ENCODE measurements at regions not wholly inside any gene's neighbourhood (a gene's known extent, or its start where the extent isn't known, plus 50 kb on each side); places are given as distances from the start of the nearest gene placed in this dataset.

DNA sequence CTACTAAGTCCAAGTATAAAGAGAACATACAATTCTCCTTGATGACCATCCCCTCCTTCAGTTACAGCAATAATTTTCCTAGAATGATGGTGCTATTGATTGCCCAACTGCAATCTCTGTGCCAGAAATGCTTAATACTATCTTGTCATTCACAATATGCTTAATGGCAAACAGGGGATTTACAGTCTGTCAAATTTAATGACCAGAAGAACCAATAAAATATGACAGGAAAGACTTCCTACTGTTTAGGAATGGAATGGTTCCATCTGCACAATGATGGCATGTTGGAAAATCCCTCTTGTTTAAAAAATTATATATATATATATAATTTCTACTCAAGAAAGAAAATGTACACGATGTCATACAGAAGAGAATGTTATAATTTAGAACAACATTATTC lies 623.2 kb downstream of the CCER1 start:
- no peaks in the 10 kb centered on the region for H3K79me2 ChIP-seq (ENCODE audit: control insufficient read depth, low read length)
- no peaks in the 10 kb centered on the region for H3F3A ChIP-seq (ENCODE audit: control insufficient read depth, insufficient read depth)
- no peak overlapping the region for H3K27ac ChIP-seq (ENCODE audit: low read depth, low read length)
- no peak for TF ChIP-seq EZH2phosphoT487 (IDR thresholded peaks at IDR 0.05; ENCODE audit: borderline replicate concordance, low read length)
- TF ChIP-seq, protein P1, sequence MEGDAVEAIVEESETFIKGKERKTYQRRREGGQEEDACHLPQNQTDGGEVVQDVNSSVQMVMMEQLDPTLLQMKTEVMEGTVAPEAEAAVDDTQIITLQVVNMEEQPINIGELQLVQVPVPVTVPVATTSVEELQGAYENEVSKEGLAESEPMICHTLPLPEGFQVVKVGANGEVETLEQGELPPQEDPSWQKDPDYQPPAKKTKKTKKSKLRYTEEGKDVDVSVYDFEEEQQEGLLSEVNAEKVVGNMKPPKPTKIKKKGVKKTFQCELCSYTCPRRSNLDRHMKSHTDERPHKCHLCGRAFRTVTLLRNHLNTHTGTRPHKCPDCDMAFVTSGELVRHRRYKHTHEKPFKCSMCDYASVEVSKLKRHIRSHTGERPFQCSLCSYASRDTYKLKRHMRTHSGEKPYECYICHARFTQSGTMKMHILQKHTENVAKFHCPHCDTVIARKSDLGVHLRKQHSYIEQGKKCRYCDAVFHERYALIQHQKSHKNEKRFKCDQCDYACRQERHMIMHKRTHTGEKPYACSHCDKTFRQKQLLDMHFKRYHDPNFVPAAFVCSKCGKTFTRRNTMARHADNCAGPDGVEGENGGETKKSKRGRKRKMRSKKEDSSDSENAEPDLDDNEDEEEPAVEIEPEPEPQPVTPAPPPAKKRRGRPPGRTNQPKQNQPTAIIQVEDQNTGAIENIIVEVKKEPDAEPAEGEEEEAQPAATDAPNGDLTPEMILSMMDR (IDR thresholded peaks at IDR 0.05; ENCODE audit: low read depth, low read length, poor library complexity, severe bottlenecking) = no peak
- no peaks in the 10 kb centered on the region for H3K4me1 ChIP-seq (ENCODE audit: control insufficient read depth, low read length)
- H3K36me3 ChIP-seq (ENCODE audit: control insufficient read depth, low read length) = no peaks in the 10 kb centered on the region
- no peaks in the 10 kb centered on the region for H4K20me1 ChIP-seq (ENCODE audit: control insufficient read depth, insufficient read depth, low read depth, low read length)
- no peaks in the 10 kb centered on the region for H3K27me3 ChIP-seq (ENCODE audit: control insufficient read depth, low read length)
- no peak overlapping the region for H3K4me3 ChIP-seq (ENCODE audit: low read length)
- H3K4me2 ChIP-seq (ENCODE audit: low read length) = no peak overlapping the region
- no peaks in the 10 kb centered on the region for H3K9me2 ChIP-seq (replicated peaks; ENCODE audit: control insufficient read depth, low read length)
- H3K9me3 ChIP-seq (ENCODE audit: control insufficient read depth, insufficient read depth, low read length) = no peaks in the 10 kb centered on the region

DNA sequence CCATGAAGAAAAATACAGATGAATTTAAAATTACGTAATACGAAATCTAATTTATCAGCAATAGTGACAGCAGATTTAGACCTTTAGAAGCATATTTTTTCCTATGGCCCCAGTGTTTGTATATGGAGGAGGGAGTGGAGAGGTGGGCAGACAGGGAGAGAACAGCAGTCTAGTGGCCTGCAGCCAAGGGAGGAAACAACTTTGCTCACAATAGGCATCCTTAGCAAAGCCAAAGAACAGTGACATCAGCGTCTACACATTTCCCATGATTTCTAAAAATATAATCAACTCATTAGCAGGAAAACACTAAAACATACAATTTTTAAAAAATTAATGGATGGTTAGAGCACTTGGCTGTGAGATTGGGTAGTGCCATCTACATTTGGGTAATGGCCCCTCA lies 622.6 kb upstream of the ATP2B1 start:
- no peaks in the 10 kb centered on the region for H3K36me3 ChIP-seq (ENCODE audit: control insufficient read depth, low read length)
- H3K27me3 ChIP-seq (ENCODE audit: control insufficient read depth, low read length) = no peaks in the 10 kb centered on the region
- no peaks in the 10 kb centered on the region for H3K9me2 ChIP-seq (replicated peaks; ENCODE audit: control insufficient read depth, low read length)
- H4K20me1 ChIP-seq (ENCODE audit: control insufficient read depth, insufficient read depth, low read depth, low read length) = no peaks in the 10 kb centered on the region
- no peaks in the 10 kb centered on the region for H3K9me3 ChIP-seq (ENCODE audit: control insufficient read depth, insufficient read depth, low read length)
- TF ChIP-seq, protein P1 (IDR thresholded peaks at IDR 0.05; ENCODE audit: low read depth, low read length, poor library complexity, severe bottlenecking) = no peak
- TF ChIP-seq EZH2phosphoT487 (IDR thresholded peaks at IDR 0.05; ENCODE audit: borderline replicate concordance, low read length) = no peak
- H3K79me2 ChIP-seq (ENCODE audit: control insufficient read depth, low read length) = no peaks in the 10 kb centered on the region
- H3K27ac ChIP-seq (ENCODE audit: low read depth, low read length) = no peak overlapping the region
- H3K4me3 ChIP-seq (ENCODE audit: low read length) = no peak overlapping the region
- H3F3A ChIP-seq (ENCODE audit: control insufficient read depth, insufficient read depth) = no peaks in the 10 kb centered on the region
- no peak overlapping the region for H3K4me2 ChIP-seq (ENCODE audit: low read length)
- no peaks in the 10 kb centered on the region for H3K4me1 ChIP-seq (ENCODE audit: control insufficient read depth, low read length)

DNA sequence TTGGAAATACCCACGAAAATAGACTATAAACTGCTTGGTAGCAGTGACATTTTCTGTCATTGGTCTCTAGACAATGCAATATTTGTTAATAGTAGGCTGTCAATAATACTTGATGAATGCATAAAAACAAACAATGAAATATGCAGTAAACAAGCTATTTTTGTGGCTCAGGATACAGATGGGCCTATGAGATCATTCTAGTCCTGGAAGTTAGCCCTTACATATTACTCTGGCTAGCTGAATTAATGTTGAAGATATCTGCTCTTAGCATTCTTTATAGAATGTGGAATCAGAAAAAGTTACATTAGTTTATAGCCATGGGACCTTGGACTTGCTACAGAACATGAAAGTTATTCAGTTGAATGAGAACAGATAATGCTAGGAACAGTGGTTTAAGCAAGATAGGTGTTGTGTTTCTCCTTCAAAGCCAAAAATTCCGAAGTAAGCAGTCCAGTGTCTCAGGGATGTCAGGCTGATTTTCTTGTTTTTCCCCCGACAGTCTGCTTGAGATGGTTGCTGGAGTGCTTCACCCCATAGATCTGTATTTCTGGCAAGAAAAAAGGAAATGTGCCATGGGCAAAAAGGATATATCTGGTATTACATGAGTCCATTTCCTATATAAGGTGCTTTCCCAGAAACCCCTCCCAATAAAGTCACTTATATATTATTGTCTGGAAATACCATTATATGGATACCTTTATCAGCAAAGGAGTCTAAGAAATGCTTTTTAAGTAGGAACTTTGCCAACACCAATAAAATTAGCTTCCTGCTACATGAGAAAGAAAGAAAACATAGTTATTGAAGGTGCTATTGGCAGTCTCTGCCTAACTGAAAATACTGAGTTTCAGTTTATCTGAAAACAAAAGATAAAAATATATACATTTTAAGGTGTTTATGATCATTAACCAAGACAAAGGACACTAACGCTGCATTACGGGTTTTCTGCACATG lies 619.4 kb upstream of the ATP2B1 start:
- H3K36me3 ChIP-seq (ENCODE audit: control insufficient read depth, low read length) = no peaks in the 10 kb centered on the region
- no peaks in the 10 kb centered on the region for H3K4me1 ChIP-seq (ENCODE audit: control insufficient read depth, low read length)
- H3K27me3 ChIP-seq (ENCODE audit: control insufficient read depth, low read length) = no peaks in the 10 kb centered on the region
- H3K4me2 ChIP-seq (ENCODE audit: low read length) = no peak overlapping the region
- H3K79me2 ChIP-seq (ENCODE audit: control insufficient read depth, low read length) = no peaks in the 10 kb centered on the region
- no peak for TF ChIP-seq EZH2phosphoT487 (IDR thresholded peaks at IDR 0.05; ENCODE audit: borderline replicate concordance, low read length)
- TF ChIP-seq, protein P1 (IDR thresholded peaks at IDR 0.05; ENCODE audit: low read depth, low read length, poor library complexity, severe bottlenecking) = no peak
- H3K9me2 ChIP-seq (replicated peaks; ENCODE audit: control insufficient read depth, low read length) = no peaks in the 10 kb centered on the region
- H4K20me1 ChIP-seq (ENCODE audit: control insufficient read depth, insufficient read depth, low read depth, low read length) = no peaks in the 10 kb centered on the region
- no peaks in the 10 kb centered on the region for H3F3A ChIP-seq (ENCODE audit: control insufficient read depth, insufficient read depth)
- no peaks in the 10 kb centered on the region for H3K9me3 ChIP-seq (ENCODE audit: control insufficient read depth, insufficient read depth, low read length)
- no peak overlapping the region for H3K27ac ChIP-seq (ENCODE audit: low read depth, low read length)
- no peak overlapping the region for H3K4me3 ChIP-seq (ENCODE audit: low read length)
